GM21723 (cell line): ENCODE measurements at regions not wholly inside any gene's neighbourhood (a gene's known extent, or its start where the extent isn't known, plus 50 kb on each side); places are given as distances from the start of the nearest gene placed in this dataset.
"Not testable (repeated sequence)": the region's sequence is repeated elsewhere in the genome, so short reads cannot be mapped to it uniquely, and the experiment has no call there.

ENCODE experiments used
- ATAC-seq: cut with Tn5 transposase; IDR thresholded peaks from one replicate; pipeline ENCODE4 v1.9.1; 2021; ENCODE audit warnings: mild to moderate bottlenecking, moderate library complexity; ENCODE audit not compliant: unreplicated experiment

DNA sequence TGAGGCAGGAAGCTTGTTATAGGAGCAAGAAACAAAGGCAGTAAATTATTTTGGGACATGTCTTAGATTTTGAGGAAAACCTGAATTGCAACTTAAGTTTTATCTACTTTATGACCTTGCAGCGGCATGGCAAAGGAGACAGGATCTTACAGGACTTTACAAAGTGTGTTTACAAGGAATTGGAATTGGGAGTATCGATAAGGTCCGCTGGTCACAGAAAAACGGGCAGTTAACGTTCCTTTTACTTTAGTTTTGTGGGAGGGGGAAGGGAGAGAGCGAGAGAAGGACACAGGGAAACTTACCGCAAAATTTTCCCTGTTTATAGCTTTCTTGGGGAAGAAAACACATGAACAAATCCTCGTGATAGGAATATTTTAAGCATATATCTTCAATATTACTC is 1607.2 kb downstream of the GRIK2 start:
- ATAC-seq, result no peak

DNA sequence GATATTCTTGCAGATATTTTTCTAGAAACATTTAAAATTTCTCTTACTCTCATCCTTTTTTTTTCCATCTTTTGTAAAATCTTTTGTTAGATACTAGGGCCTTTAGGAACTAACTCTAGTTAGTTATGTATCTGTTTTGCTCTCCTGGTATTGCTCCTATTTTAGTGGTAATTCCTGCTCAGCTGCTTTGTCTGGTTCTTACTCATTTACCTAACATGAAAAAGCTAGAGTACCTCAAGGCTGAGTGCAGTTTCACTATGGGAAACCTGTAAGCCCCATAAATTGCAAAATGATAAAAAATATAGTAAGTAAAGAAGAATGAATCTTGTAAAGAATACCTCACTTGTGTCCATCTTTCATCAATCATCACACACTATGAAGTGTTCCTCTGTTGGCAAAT is 1602.0 kb downstream of the GRIK2 start:
- no peak for ATAC-seq

GRCh38 chr6:102994866-102995265 is 1601.4 kb downstream of the GRIK2 start:
- ATAC-seq, result no peak

GRCh38 chr6:102986086-102986485 is 1592.6 kb downstream of the GRIK2 start:
- ATAC-seq, result peak; percentile 71

GRCh38 chr6:102984357-102984756 is 1590.8 kb downstream of the GRIK2 start:
- ATAC-seq, result no peak

- no peak for ATAC-seq
Observed at GRCh38 chr6:102981490-102982015, 1588.0 kb downstream of the GRIK2 start.

- no peak for ATAC-seq
Observed at GRCh38 chr6:102980951-102981350, 1587.4 kb downstream of the GRIK2 start.

- no peak for ATAC-seq
Observed at GRCh38 chr6:102961902-102962301, 1568.4 kb downstream of the GRIK2 start.

- ATAC-seq, result no peak
Observed at GRCh38 chr6:102950967-102951366, 1557.5 kb downstream of the GRIK2 start.

DNA sequence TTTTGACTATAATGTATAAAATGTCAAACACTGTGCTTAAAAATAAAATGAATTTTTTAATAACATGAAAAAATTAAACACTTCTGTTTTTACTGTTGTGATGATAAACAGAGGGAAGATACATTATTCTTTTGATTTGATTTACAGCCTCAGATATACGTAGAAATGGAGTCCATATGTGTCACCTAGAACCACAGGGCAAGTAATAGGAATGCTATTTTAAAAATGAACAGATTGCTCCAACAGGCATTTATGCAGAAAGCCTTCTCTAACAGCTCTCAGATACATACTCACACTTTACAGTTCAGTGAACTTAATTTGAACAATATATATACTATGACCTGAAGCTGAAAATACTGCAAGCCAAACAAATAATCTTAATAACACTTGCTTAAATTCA is 1551.0 kb downstream of the GRIK2 start:
- no peak for ATAC-seq

DNA sequence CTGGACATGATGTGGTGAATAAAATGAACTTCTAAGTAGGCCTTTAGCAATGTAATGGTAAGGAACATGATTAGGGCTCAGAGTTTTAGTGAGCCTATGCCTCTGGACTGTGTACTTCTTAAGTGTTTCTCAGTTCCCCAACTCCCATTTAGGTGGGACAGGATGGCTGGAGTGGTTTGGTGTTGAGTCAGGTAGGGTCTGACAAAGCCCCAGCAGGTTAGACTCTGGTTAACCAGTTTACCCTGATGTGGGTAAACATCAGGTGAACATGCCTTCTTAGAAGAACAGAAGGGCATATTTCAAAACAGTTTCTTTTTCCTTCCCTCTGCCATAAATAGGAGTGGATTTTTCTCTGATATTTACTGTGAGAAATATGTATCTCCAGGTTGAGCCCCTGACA is 1548.7 kb downstream of the GRIK2 start:
- ATAC-seq, result no peak

DNA sequence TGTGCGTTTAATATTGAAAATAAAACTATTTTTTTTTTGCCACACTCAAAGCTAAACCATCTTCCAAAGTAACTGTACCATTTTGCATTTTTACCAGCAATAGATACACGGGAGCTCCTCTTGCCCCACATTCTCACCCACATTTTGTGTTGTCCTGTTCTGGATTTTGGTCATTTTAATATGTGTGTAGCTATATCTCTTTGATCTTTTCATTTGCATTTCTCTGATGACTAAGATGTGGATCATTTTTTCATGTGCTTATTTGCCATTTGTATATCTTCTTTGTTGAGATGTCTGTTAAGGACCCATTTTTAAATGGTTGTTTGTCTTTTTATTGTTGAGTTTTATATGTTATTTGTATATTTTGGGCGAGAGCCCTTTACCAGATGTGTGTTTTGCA is 1543.5 kb downstream of the GRIK2 start:
- no peak for ATAC-seq

GRCh38 chr6:102928109-102928508 is 1534.6 kb downstream of the GRIK2 start:
- ATAC-seq, result no peak

DNA sequence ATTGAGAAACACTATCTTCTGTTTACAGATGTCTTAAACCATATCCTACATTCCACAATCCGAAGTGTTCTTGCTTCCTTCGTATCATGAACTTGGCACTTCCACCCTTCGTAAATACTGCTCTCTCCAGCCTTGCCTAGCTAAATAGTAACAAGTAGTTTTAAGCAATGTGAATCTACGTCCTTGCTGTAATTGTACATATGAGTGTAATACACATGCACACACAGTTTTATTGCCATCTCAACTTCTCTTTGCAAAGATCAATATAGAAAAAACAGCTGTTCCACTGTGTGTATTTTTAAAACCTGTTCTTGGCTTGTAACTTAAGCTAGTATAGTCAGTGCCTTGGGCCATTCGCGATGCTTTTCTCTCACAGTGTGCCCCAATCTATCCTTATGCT is 1524.7 kb downstream of the GRIK2 start:
- ATAC-seq, result no peak

DNA sequence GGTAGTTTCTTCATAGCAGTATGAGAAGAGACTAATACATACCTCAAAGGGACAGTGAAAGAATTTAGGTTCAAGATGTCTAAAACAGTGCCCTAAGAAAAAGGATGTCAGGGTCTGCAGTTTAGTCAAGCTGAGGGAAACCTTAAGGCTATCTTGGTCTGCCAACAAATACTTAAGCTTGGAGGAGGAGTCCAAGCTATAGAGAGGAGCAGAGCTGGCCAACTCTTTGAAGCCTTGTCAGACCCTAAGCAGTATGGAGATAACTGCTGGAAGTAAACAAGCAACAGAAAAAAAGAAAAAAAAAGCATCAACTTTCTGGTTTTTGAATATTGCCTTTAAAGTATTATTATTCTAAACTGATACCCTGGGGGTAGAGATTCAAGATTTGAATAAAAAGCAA is 1518.1 kb downstream of the GRIK2 start:
- no peak for ATAC-seq

DNA sequence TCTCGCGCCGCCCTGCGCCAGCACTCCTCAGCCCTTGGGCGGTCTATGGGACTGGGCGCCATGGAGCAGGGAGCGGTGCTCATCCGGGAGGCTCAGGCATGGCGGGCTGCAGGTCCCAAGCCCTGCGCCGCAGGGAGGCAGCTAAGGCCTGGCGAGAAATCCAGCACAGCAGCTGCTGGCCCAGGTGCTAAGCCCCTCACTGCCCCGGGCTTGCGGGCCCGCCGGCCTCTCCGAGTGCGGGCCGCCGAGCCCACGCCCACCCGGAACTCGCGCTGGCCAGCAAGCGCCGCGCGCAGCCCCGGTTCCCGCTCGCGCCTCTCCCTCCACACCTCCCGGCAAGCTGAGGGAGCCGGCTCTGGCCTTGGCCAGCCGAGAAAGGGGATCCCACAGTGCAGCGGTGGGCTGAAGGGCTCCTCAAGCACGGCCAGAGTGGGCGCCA is 1517.2 kb downstream of the GRIK2 start:
- not testable (repeated sequence) for ATAC-seq

GRCh38 chr6:102907181-102907580 is 1513.7 kb downstream of the GRIK2 start:
- ATAC-seq, result no peak

DNA sequence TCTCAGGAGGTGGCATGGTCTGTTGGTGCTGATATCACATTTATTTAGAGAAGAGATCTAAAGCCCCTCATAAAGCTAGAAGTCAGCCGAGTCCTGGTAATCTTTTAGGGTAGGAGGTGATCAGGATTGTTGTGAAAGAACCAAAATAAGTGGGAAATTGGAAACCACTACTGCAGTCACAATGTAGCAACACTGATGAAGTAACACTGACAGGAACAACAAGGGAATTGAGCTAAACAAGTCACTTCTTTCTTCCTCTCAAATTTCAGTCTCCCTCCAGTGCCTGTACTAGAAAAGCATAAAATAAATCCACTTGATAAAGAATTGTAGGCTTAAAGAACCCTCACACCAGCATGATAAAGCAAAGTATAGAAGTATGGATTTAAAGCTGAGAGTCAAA is 1509.0 kb downstream of the GRIK2 start:
- no peak for ATAC-seq

DNA sequence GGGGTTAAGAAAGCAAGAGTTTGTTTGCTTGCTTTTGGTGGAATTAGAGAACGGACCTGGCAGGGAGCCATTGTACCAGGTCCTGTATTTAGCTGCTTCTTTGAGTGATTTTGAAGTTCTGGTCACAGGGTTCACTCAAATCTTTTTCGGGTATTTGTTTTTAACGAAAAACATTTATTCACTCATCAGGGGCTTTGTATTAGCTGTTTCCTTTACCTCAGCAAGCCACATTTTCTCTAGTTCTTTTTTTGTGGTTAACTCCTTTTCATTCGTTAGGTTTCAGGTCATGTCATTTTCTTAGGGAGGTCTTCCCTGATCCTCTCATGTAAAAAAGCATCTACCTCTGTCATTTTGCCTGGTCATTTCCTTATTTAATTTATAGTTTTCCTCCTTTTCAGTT is 1502.2 kb downstream of the GRIK2 start:
- ATAC-seq, result no peak

DNA sequence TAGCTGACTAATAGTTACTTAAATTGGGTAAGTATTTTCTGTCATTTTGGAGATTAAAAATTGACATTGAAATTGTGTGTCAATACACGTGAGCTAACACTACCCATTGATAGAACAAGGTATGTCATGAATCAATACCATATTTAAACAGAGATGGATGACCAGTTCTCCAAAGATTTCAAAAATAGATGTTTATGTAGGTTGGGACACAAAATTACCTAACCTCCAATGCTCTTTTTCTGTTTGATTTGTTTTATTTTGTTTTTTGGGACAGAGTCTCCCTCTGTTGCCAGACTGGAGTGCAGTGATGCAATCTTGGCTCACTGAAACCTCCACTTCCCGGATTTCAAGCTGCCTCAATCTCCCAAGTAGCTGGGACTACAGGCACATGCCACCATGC is 1491.7 kb downstream of the GRIK2 start:
- no peak for ATAC-seq

- ATAC-seq, result no peak
Observed at GRCh38 chr6:102853249-102853955, 1459.9 kb downstream of the GRIK2 start.

- no peak for ATAC-seq
Observed at GRCh38 chr6:102848796-102849195, 1455.3 kb downstream of the GRIK2 start.

GRCh38 chr6:102848210-102848609 is 1454.7 kb downstream of the GRIK2 start:
- no peak for ATAC-seq
